ENCODE measurements at regions not wholly inside any gene's neighbourhood (a gene's known extent, or its start where the extent isn't known, plus 50 kb on each side); places are given as distances from the start of the nearest gene placed in this dataset.
A peak's percentile ranks its signal among the peaks of the same experiment; 100 is the strongest.

DNA sequence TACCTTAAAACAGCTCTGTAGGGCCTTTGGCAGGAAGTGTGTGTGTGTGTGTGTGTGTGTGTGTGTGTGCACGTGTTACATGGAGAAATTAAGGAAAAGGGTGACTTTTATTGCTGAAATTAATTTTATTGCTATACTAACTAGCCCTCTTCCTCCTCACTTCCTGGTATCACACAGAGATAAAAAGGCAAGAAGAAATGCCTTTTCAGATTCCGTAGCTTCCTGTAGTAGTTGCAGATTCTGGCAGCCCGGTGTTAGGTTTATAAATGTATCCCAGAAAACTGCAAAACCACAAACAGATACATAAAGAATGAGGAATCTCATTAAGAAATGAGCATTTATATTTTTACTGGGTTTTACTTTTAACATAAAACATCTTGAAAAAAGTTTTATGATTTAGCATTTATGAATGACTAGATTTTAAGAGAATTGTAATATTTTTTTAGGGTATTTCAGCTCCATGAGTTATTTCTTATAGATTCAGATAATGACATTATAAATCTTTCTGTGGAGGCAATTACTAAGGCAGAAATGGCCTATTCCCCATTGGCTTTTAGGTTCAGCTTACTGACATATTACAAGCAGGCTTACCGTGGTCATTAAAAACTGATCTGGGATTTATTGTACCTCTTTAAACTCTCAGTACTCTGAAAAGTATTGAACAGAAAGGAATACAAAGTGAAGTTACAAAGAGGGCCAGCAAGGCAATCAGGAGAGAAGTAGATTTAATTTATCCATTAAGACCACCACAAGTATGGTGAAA, 249.1 kb upstream of the TSHZ2 start:
- Histone ChIP-seq H3K27me3 (replicated peaks; ENCODE audit: insufficient read depth, low read depth, low read length, poor library complexity) (no peaks in the 10 kb centered on the region), H3K27ac (ENCODE audit: low read depth, low read length, poor library complexity, severe bottlenecking) (no peak overlapping the region), H3K36me3 (ENCODE audit: insufficient read depth, low read length, poor library complexity, severe bottlenecking) (no peaks in the 10 kb centered on the region), H3K4me1 (ENCODE audit: insufficient read depth, low read length, poor library complexity, severe bottlenecking) (peaks cover 6% of the 10 kb centered on the region), H3K4me3 (ENCODE audit: low read depth, low read length, poor library complexity, severe bottlenecking) (no peak overlapping the region), H3K9me3 (ENCODE audit: low read depth, low read length, poor library complexity, severe bottlenecking) (no peaks in the 10 kb centered on the region)
- TF ChIP-seq, protein P1, sequence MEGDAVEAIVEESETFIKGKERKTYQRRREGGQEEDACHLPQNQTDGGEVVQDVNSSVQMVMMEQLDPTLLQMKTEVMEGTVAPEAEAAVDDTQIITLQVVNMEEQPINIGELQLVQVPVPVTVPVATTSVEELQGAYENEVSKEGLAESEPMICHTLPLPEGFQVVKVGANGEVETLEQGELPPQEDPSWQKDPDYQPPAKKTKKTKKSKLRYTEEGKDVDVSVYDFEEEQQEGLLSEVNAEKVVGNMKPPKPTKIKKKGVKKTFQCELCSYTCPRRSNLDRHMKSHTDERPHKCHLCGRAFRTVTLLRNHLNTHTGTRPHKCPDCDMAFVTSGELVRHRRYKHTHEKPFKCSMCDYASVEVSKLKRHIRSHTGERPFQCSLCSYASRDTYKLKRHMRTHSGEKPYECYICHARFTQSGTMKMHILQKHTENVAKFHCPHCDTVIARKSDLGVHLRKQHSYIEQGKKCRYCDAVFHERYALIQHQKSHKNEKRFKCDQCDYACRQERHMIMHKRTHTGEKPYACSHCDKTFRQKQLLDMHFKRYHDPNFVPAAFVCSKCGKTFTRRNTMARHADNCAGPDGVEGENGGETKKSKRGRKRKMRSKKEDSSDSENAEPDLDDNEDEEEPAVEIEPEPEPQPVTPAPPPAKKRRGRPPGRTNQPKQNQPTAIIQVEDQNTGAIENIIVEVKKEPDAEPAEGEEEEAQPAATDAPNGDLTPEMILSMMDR (conservative IDR thresholded peaks at IDR 0.05; ENCODE audit: low read depth, low read length) = no peak
- DNase-seq (ENCODE audit: low spot score) = peak; percentile 52
- BruUV-seq (replicated peaks) = no TSS peak
- ChIA-PET POLR2A (ENCODE audit: low non-redundant PET) (interaction anchor here (0.6 kb wide), 1 partner anchor 905 kb away, joined by 3 read pairs; no protein-coding TSS in a partner anchor), CTCF (interaction anchor here (0.7 kb wide), 1 partner anchor 1179 kb away, joined by 4 read pairs; no protein-coding TSS in a partner anchor)
- intact Hi-C loops (cut with micrococcal nuclease; ENCODE audit: unreplicated experiment) = no loop called here

DNA sequence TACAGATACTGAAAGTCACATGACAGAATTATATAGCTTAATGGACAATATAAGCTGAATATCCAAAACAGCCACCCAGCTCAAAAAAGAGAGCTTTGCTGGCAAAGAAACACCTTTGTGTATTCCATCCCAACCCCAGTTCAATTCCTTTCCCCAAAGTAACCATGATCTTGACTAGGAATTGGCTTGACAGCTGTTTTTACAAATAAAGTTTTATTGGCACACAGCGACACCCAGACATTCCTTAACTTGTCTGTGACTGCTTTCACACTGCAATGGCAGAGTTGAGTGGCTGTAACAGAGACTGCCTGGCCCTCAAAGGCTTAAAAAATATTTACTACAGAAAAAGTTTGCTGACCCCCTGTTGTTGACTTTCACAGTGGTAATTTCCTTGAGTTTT, 264.0 kb upstream of the TSHZ2 start:
- H3K9me3 ChIP-seq (ENCODE audit: low read depth, low read length, poor library complexity, severe bottlenecking) = no peaks in the 10 kb centered on the region
- no peak for TF ChIP-seq EZH2 (IDR thresholded peaks at IDR 0.05; ENCODE audit: borderline replicate concordance, low read depth, low read length, poor library complexity, severe bottlenecking)
- TF ChIP-seq, protein P1 (conservative IDR thresholded peaks at IDR 0.05; ENCODE audit: low read depth, low read length) = no peak
- intact Hi-C loops (cut with micrococcal nuclease; ENCODE audit: unreplicated experiment) = no loop called here
- ChIA-PET POLR2A (ENCODE audit: low non-redundant PET) (interaction anchor here (0.5 kb wide), 1 partner anchor 430 kb away, joined by 3 read pairs; no protein-coding TSS in a partner anchor), CTCF (no interaction called here)
- H3K36me3 ChIP-seq (ENCODE audit: insufficient read depth, low read length, poor library complexity, severe bottlenecking) = no peaks in the 10 kb centered on the region
- DNase-seq (ENCODE audit: low spot score) = no peak
- H3K27me3 ChIP-seq (replicated peaks; ENCODE audit: insufficient read depth, low read depth, low read length, poor library complexity) = no peaks in the 10 kb centered on the region
- no TSS peak for BruUV-seq (replicated peaks)
- H3K4me1 ChIP-seq (ENCODE audit: insufficient read depth, low read length, poor library complexity, severe bottlenecking) = no peaks in the 10 kb centered on the region
- H3K27ac ChIP-seq (ENCODE audit: low read depth, low read length, poor library complexity, severe bottlenecking) = no peak overlapping the region
- no peak overlapping the region for H3K4me3 ChIP-seq (ENCODE audit: low read depth, low read length, poor library complexity, severe bottlenecking)

DNA sequence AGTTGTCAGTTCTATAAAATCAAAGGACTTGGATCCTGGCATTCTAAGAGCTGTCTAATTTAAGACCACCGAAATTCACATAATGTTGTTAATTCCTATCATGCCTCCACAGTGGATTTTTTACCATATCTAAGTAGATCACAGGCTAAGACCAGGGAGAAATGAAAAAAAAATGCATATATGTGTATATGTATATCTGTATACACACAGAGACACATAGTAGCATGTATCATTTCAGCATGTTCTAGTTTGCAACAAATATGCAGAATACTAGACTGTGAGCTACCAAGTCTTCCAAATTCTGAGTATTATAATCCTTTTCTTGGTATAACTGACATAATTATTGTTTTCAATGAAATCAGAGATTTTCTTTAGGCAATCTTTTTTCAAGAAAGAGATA, 267.6 kb upstream of the TSHZ2 start:
- H3K27ac ChIP-seq (ENCODE audit: low read depth, low read length, poor library complexity, severe bottlenecking) = no peak overlapping the region
- BruUV-seq (replicated peaks) = no TSS peak
- no peaks in the 10 kb centered on the region for H3K9me3 ChIP-seq (ENCODE audit: low read depth, low read length, poor library complexity, severe bottlenecking)
- TF ChIP-seq, protein P1 (conservative IDR thresholded peaks at IDR 0.05; ENCODE audit: low read depth, low read length) = no peak
- TF ChIP-seq EZH2 (IDR thresholded peaks at IDR 0.05; ENCODE audit: borderline replicate concordance, low read depth, low read length, poor library complexity, severe bottlenecking) = no peak
- ChIA-PET CTCF (no interaction called here), POLR2A (ENCODE audit: low non-redundant PET) (no interaction called here)
- no peaks in the 10 kb centered on the region for H3K4me1 ChIP-seq (ENCODE audit: insufficient read depth, low read length, poor library complexity, severe bottlenecking)
- no peak overlapping the region for H3K4me3 ChIP-seq (ENCODE audit: low read depth, low read length, poor library complexity, severe bottlenecking)
- H3K27me3 ChIP-seq (replicated peaks; ENCODE audit: insufficient read depth, low read depth, low read length, poor library complexity) = no peaks in the 10 kb centered on the region
- H3K36me3 ChIP-seq (ENCODE audit: insufficient read depth, low read length, poor library complexity, severe bottlenecking) = no peaks in the 10 kb centered on the region
- no peak for DNase-seq (ENCODE audit: low spot score)
- intact Hi-C loops (cut with micrococcal nuclease; ENCODE audit: unreplicated experiment) = no loop called here
